Adrenal gland (tissue), 9 donors: ENCODE measurements at regions not wholly inside any gene's neighbourhood (a gene's known extent, or its start where the extent isn't known, plus 50 kb on each side); places are given as distances from the start of the nearest gene placed in this dataset.
"Not testable (repeated sequence)": the region's sequence is repeated elsewhere in the genome, so short reads cannot be mapped to it uniquely, and the experiment has no call there.

Source experiments
- DNase-seq, 7 donors: peaks; one replicate each; pipeline ENCODE4 v3.0.0-alpha.2; 2019 to 2020
- H3K27ac ChIP-seq, 5 donors: fragments of 200-600 bp; sonication (generic) in 4 of 5; 1 replicate in 3 of 5; 2 replicates in 2 of 5; pipeline versions ENCODE4 v1.5.1 to v1.8.0; 2016 to 2020; ENCODE audit warnings: mild to moderate bottlenecking in 1 of 5
- H3K27me3 ChIP-seq: fragments of 200-600 bp; 2 replicates; pipeline ENCODE4 v1.8.0; 2021
- H3K36me3 ChIP-seq, 2 donors: fragments of 200-600 bp; replicated peaks in 1 of 2; 1 replicate in 1 of 2; 2 replicates in 1 of 2; pipeline versions ENCODE4 v1.5.1 to v1.8.0; 2018 to 2022
- H3K4me1 ChIP-seq, 2 donors: fragments of 200-600 bp; replicated peaks in 1 of 2; 1 replicate in 1 of 2; 2 replicates in 1 of 2; pipeline versions ENCODE4 v1.5.1 to v1.8.0; 2018 to 2021
- H3K4me3 ChIP-seq, 4 donors: fragments of 200-600 bp; sonication (generic) in 3 of 4; one replicate each; pipeline ENCODE4 v1.5.1; 2016 to 2018
- H3K9me3 ChIP-seq, 3 donors: fragments of 200-600 bp; sonication (generic) in 1 of 3; replicated peaks in 1 of 3; 1 replicate in 2 of 3; 2 replicates in 1 of 3; pipeline versions ENCODE4 v1.5.1 to v1.8.0; 2016 to 2021
- CTCF ChIP-seq, 6 experiments: fragments of 450-650 bp in 4 of 6; fragments of 200-600 bp in 2 of 6; sonication (generic) in 1 of 6; IDR thresholded peaks; 1 replicate in 5 of 6; 2 replicates in 1 of 6; pipeline versions ENCODE4 v1.5.1 to v1.8.0; 2016 to 2021; ENCODE audit warnings: antibody characterized with exemption in 6 of 6, mild to moderate bottlenecking in 2 of 6, moderate library complexity in 1 of 6
- POLR2A ChIP-seq, 2 donors: fragments of 450-650 bp; IDR thresholded peaks; one replicate each; pipeline ENCODE4 v1.6.1; 2017; ENCODE audit warnings: antibody characterized with exemption in 2 of 2, mild to moderate bottlenecking in 2 of 2, moderate library complexity in 1 of 2
- WGBS, 4 donors: extraction: QIAGEN DNeasy Blood & Tissue Kit in 2 of 4; methylation state at CpG; one replicate each; pipeline versions ENCODE4 v1.1.5 to v1.1.7; 2013 to 2017; 5-methylcytosine and 5-hydroxymethylcytosine counted together
- intact Hi-C, 2 donors: fragments of 100-400 bp; cut with DNase I; formaldehyde crosslinking; loops; one replicate each; pipeline versions ENCODE4 v1.14.1 to v1.15.0; 2022 to 2023
- donor health status: healthy with polysubstance abuse.
- donor health status: Bipolar disorder and iron deficiency.
- donor health status: DM: yes; HTN: yes; CAD: no.
- donor health status: DM: no; HTN: no; CAD: no.
- donor health status: DM: no; HTN: no; CAD: no.

- WGBS, 4 donors, result 82 to 94% (median 90%) methylated on average over 2 of the region's 2 CpGs
- Histone ChIP-seq H3K27me3 (no peaks in the 10 kb centered on the region), H3K4me1 (no peaks in the 10 kb centered on the region), H3K9me3 (no peaks in the 10 kb centered on the region), H3K27ac (no peak overlapping the region), H3K36me3 (no peaks in the 10 kb centered on the region), H3K4me3 (no peak overlapping the region)
- no peak for DNase-seq
- no peak for TF ChIP-seq POLR2A (IDR thresholded peaks at IDR 0.05)
- no peak for TF ChIP-seq CTCF (IDR thresholded peaks at IDR 0.05)
- intact Hi-C loops, result no loop called here
These were observed 680.8 kb upstream of the BCHE start for GRCh38 chr3:166518040-166518439.

GRCh38 chr3:166510382-166510781 lies 673.2 kb upstream of the BCHE start:
- 43 to 83% (median 61%) methylated on average over 1 to 4 of the region's 4 CpGs for WGBS, 4 donors
- H3K4me1 ChIP-seq, result no peaks in the 10 kb centered on the region
- no peaks in the 10 kb centered on the region for H3K9me3 ChIP-seq
- DNase-seq, result no peak
- no peak overlapping the region for H3K4me3 ChIP-seq
- no peaks in the 10 kb centered on the region for H3K36me3 ChIP-seq
- intact Hi-C loops, result no loop called here
- no peaks in the 10 kb centered on the region for H3K27me3 ChIP-seq
- no peak for TF ChIP-seq POLR2A (IDR thresholded peaks at IDR 0.05)
- no peak for TF ChIP-seq CTCF (IDR thresholded peaks at IDR 0.05)
- no peak overlapping the region for H3K27ac ChIP-seq

- H3K9me3 ChIP-seq, H3K27me3 ChIP-seq, H3K27ac ChIP-seq, DNase-seq, H3K4me3 ChIP-seq, H3K4me1 ChIP-seq, H3K36me3 ChIP-seq, intact Hi-C loops: not testable (repeated sequence)
- WGBS, 4 donors, result 68 to 79% (median 77%) methylated on average over 2 of the region's 2 CpGs
These were observed 663.2 kb upstream of the BCHE start for GRCh38 chr3:166500420-166500819.

GRCh38 chr3:166499636-166500035 lies 662.4 kb upstream of the BCHE start:
- no peak overlapping the region for H3K27ac ChIP-seq
- no peaks in the 10 kb centered on the region for H3K36me3 ChIP-seq
- intact Hi-C loops, result no loop called here
- TF ChIP-seq CTCF (IDR thresholded peaks at IDR 0.05) (no peak), POLR2A (IDR thresholded peaks at IDR 0.05) (no peak)
- H3K4me1 ChIP-seq, result no peaks in the 10 kb centered on the region
- WGBS, 4 donors, result 47 to 71% (median 58%) methylated on average over 3 of the region's 3 CpGs
- H3K4me3 ChIP-seq, result no peak overlapping the region
- no peaks in the 10 kb centered on the region for H3K27me3 ChIP-seq
- no peak for DNase-seq
- no peaks in the 10 kb centered on the region for H3K9me3 ChIP-seq

GRCh38 chr3:166498446-166498845 lies 661.2 kb upstream of the BCHE start:
- DNase-seq, result no peak
- Histone ChIP-seq H3K4me1 (no peaks in the 10 kb centered on the region), H3K9me3 (no peaks in the 10 kb centered on the region), H3K27me3 (no peaks in the 10 kb centered on the region), H3K4me3 (no peak overlapping the region), H3K36me3 (no peaks in the 10 kb centered on the region), H3K27ac (no peak overlapping the region)
- WGBS, 4 donors, result 60 to 75% (median 63%) methylated on average over 3 of the region's 3 CpGs
- intact Hi-C loops, result no loop called here
- TF ChIP-seq POLR2A (IDR thresholded peaks at IDR 0.05), result no peak
- no peak for TF ChIP-seq CTCF (IDR thresholded peaks at IDR 0.05)
